H1 (cell line): ENCODE measurements at regions not wholly inside any gene's neighbourhood (a gene's known extent, or its start where the extent isn't known, plus 50 kb on each side); places are given as distances from the start of the nearest gene placed in this dataset.

Source experiments
- POLR2A ChIP-seq, 2 experiments: IDR thresholded peaks; 1 replicate in 1 of 2; 2 replicates in 1 of 2; pipeline ENCODE4 v1.6.1; 2011; ENCODE audit warnings: low read depth in 2 of 2, low read length in 2 of 2, mild to moderate bottlenecking in 2 of 2; ENCODE audit errors: control extremely low read depth in 1 of 2
- YY1 ChIP-seq: IDR thresholded peaks from 2 replicates; pipeline ENCODE4 v1.6.1; 2011; ENCODE audit warnings: low read depth, mild to moderate bottlenecking, low read length

GRCh38 chr13:37344056-37344455 is 238.6 kb upstream of the CSNK1A1L start:
- TF ChIP-seq POLR2A (IDR thresholded peaks at IDR 0.05; ENCODE audit: control extremely low read depth in 1 of 2, low read depth in 2 of 2, low read length in 2 of 2): no peak
- no peak for TF ChIP-seq YY1
